Stimulated activated CD8-positive, alpha-beta memory T cell treated with anti-CD3 and anti-CD28 coated beads, Interleukin-12 subunit alpha, Interleukin-12 subunit beta, amount 100 ng/mL, for 4 hours (primary cell): ENCODE measurements at regions not wholly inside any gene's neighbourhood (a gene's known extent, or its start where the extent isn't known, plus 50 kb on each side); places are given as distances from the start of the nearest gene placed in this dataset.

Experiments used
- DNase-seq: peaks from one replicate; pipeline ENCODE4 v3.0.0-alpha.2; 2020; ENCODE audit warnings: low read depth

DNA sequence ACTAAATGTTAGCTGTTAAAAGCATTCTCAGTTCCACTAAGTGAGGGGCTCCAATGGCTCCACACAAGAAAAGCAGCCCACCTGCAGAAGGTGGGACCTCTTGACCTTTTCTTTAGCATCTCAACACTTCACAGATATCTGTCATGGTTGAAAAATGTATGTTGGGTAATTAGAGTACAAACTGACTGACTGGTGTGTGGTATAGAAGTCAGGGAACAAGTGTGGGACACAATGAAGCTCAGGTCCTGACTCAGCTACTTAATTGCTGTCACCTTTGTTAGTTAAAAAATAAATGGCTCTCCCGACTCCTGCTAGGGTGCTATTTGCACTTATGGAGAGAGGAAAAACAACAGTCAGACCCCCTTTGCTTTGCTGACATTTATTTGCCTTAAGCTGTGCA, 299.0 kb downstream of the TTC6 start:
- no peak for DNase-seq

DNA sequence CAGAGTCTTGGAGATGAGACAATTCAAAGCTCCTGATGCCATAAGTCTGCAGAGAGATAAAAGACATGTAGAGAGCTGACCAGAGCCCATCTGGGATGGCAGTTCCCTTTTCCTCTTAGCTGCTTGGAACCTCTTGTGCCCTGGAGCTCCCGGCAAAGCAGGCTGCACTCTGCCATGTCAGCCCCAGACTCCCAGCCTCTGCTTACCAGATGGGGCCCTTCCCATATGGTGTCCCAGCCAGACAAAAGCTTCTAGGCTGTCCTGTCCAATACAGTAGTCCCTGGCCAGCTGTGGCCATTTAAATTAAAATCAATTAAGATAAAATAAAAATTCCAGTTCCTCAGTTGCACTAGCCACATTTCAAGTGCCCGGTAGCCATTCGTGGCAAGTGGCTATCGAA, 303.9 kb downstream of the TTC6 start:
- DNase-seq = no peak

DNA sequence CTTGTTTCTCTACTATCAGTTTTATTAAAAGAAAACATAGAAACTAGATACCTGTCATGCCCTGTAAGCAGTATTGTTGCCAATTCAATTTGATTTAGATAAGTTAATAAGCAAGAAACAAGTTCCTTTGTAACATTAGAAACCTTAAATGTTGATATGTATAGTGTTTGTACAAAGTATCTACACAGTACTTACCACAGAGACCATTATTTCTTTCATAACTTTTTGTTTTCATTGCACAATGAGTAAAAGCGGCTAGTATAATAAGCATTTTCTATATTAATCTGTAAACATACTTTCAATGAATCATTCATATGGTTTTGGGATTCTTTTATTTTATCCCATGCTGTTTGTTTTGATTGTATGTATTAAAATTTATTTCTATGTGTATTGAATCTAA, 305.1 kb downstream of the TTC6 start:
- no peak for DNase-seq

DNA sequence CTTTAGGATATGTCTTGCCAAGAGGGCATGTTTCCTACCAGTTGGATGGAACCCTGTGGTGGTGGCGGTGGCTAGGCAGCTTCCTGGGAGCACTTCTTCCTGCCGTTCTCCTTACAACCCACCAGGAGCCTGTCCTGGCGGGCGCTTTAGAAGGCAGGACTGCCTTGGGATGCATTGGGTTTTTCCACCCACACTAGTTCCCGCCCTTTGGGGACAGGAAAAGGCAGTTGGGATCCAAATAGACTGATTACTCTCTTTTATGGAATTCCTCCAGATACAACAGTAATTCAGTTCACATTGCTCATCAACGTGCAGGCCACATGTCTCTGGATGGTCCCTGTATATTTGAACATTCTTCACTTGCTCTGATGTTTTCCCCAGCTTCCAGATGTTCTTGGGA, 305.7 kb upstream of the SSTR1 start:
- no peak for DNase-seq

DNA sequence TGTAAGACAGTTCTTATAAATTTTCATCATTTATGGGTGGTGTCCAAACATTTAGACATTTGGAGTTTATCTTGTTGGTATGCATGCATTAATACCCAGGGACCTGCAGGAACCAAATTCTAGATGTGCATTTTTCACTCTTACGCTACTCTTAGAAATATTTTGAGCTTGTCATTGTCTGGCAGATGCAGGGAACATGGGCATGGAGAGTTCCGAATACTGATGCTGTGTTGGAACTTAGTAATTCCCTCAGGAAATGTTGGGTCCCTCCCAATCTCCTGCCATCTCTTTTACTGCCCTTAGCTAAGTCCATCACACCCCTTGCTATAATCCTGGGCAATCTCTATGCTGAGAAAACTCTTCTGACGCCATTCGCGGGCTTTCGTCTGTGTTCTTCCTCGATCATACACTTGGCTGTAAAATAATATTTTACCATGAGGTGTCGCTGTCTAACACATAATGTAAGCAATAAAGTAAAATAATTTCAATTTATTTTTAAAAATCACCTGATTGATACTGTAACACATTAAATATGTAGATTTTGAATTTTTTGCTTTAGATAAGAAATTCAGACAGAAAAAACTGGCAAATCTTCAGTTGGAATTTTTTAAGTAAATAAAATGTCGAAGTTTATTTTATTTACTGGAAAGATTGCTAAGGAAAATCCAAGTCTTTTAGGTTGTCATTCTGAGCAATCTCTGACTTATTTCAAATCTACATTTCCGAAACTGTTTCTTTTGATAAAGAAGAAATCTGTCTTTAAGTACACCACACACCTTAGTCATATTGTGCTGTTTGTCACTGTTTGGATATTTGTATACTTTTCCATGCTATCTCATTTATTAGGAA, 304.1 kb upstream of the SSTR1 start:
- DNase-seq = no peak

DNA sequence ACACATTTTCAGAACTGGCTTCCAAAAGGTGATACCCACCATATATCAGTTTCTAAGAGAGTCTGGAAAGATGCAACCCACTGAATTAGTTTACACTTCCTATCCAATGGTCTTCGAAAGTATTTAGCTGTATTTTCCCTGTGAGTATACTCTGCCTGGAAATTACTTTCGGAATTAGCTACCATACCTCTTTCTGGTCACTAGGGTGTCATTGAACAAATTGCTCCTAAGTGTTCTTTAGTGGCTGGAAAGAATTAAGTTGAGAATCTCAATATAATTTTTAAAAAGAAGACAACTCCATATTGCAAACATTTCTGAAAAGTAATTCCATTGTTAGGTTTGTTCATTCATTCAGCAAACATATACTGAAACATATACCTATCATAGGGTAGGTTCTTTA, 283.1 kb upstream of the SSTR1 start:
- DNase-seq = no peak

DNA sequence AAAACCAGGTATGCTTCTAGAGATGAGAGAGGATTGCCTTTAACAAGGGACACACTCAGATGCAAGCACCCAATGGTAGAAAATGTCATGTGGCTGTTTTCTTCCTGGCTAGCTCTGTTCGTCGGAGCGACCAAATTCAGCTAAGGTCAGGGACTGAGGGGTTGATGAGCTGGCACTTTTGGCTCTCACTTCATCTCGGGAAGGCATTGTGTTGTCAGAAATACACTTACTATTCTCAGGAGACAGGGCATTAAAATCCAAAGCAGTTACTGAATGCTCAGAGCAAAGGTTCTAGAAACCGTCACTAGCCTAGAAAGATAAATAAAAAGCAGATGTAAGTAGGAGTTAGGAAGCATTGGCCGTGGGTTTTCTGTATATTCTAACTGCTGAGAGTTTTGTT, 275.7 kb upstream of the SSTR1 start:
- no peak for DNase-seq

DNA sequence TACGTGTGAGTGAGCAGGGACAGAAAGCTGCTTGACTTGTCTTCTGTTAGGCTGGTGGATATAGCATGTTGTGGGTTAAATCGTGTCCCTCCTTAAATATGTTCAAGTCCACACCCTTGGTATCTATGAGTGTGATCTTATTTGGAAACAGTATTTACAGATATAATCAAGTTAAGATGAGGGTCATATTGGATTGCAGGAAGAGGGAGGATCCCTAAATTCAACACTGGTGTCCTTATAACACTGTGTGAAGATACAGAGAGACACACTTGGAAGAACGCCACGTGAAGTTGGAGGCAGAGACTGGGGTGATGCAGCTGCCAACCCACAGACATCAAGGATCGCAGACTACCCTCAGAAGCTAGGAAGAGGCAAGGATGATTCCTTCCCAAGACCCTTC, 275.2 kb upstream of the SSTR1 start:
- DNase-seq = no peak

DNA sequence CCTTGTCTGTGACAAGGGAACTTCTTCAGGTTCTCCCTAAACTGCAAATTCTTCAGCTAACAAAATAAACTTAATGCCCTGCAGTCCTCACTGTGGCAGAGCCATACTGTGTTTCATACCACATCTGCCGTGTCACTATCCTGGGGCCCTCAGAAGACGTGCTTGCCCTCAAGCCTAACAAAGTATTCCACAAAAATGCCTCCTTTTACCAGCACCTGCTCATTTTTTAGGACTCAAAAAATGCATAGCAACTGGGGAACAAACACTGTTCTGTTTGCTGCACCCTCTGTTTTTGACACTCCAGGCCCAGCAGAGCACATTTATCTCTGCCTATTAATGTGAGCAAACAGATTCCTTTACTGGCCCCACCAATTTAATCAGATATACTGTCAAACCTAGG, 270.7 kb upstream of the SSTR1 start:
- DNase-seq = no peak

DNA sequence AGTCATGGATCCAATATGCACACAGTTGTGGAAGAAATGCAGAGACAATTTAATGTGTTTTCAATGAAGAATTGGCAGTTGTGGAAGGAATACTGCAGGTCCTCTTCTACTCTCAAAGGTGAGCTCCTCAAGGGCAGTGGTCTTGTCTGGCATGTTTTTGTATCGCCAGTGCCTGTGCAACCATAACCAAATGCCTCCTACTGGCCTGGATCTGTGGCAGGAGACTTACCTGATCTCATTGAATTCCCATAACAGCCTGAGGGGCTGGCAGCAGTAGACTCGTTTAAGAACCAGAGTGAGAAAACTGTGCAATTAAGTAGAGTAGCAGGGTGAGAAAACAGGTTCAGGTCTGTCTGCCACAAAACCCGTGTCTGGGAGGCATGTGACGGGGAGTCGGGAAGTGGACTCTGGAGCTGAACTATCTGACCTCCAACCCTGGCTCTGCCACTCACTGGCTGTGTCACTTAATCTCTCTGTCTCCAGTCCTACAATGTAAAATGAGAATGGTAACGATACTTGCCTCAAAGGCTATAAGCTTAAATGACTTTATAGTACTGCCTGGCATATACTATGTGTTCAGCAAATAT, 268.2 kb upstream of the SSTR1 start:
- DNase-seq = no peak

DNA sequence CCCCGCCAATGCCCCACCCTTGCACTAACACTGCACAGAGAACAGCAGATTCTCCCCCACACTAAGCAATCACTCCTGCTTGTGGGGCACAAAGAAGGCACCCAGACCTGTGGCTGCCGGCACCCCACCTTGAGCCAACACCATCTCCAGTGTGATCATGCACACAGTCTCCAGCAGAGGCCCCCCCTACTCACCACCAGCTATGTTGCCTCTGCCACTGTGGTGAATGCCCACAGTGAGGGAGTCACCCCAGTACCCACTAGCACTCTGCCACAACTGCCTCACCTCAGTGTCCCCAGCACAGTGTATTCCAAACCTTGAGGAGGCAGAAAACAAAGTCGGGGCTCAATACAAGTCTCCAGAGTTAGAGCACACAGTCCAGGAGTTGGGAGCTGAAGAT, 261.7 kb upstream of the SSTR1 start:
- DNase-seq = no peak

DNA sequence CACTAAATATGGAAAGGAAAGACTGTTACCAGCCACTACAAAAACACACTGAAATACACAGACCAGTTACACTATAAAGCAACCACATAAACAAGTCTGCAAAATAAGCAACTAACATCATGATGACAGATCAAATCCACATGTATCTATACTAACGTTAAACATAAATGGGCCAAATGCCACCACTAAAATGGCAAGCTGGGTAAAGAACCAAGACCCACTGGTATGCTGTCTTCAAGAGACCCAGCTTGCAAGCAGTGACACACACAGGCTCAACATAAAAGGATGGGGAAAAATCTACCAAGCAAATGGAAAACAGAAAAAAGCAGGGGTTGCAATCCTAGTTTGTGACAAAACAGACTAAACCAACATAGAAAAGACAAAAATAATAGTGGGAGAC, 260.9 kb upstream of the SSTR1 start:
- DNase-seq = no peak

DNA sequence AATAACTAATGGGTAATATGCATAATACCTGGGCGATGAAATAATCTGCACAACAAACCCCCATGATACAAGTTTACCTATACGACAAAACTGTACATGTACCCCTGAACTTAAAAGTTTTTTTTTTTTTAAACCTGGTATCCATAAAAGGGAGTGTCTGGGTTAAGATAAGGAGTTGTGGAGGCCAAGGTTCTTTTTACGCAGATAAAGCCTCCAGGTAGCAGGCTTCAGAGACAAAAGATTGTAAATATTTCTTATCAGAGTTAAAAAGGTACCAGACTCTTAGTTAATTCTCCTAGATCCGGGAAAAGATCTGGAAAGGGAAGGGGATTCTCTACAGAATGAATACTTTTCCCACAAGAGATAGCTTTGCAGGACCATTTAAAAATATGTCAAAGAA, 259.4 kb upstream of the SSTR1 start:
- DNase-seq = no peak

DNA sequence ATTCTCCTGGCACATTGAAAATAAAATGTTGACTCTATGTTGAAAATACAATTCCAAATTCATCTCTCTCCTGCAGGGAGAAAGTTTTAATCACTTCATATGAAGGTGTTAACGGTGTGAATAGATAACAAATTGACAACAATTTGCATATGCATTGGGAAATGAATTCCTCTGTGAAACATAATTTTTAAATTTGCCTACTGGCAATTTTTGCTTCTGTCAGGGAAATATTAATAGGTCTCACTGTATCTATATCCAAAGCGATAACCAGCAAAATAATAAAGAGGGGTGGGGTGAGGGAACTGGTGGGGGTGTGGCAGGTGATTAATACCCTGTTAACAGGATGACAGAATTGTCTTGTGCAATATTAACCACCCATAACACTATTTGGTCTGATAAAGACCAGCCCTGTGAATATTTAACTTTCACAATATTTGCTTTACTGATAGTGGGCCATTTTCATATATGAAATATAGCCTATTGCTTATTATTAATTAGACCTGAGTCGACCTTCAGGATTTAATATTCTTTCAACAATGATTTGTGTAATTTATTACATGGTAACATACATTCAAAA, 239.0 kb upstream of the SSTR1 start:
- no peak for DNase-seq

DNA sequence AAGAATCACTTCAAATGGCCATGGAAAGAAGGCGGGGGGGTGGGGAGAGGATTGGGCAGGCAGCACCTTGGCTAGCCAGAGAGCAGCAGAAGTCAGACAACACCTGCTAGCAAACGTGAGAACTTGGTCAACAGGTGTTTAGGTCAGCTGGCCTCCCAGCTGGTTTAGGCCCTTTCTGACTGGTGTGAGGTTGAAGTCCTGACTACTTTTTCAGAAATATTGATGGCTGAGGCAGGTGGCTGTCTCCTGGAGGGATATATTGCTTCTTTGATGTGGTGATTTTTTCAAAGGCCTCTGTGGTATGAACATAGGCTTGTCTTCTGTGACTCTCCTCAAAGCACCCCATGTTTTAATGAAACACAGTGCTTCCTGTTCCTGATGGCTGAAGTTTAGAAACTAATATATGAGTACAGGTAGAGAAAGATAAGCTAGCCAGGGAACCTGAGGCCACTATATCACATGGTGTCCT, 238.2 kb upstream of the SSTR1 start:
- DNase-seq = no peak

DNA sequence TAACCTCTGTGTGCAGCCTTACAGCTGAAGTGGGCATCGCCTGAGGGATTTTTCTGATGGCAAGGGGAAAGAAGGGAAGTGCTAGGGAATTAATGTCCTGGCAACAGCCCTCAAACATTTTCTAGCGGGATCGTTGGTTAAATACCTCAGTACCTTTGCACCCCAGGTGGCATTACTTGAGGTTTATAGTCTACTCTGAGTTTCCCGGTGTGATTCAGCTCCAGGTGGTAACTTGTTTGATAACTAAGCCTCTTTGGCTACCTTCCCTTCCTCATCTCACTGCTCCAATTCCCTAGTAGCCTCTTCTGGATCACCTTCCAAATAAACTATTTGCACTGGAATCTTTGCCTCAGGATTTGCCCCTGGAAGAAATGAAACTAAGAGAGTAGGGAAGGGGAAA, 237.0 kb upstream of the SSTR1 start:
- DNase-seq = no peak

DNA sequence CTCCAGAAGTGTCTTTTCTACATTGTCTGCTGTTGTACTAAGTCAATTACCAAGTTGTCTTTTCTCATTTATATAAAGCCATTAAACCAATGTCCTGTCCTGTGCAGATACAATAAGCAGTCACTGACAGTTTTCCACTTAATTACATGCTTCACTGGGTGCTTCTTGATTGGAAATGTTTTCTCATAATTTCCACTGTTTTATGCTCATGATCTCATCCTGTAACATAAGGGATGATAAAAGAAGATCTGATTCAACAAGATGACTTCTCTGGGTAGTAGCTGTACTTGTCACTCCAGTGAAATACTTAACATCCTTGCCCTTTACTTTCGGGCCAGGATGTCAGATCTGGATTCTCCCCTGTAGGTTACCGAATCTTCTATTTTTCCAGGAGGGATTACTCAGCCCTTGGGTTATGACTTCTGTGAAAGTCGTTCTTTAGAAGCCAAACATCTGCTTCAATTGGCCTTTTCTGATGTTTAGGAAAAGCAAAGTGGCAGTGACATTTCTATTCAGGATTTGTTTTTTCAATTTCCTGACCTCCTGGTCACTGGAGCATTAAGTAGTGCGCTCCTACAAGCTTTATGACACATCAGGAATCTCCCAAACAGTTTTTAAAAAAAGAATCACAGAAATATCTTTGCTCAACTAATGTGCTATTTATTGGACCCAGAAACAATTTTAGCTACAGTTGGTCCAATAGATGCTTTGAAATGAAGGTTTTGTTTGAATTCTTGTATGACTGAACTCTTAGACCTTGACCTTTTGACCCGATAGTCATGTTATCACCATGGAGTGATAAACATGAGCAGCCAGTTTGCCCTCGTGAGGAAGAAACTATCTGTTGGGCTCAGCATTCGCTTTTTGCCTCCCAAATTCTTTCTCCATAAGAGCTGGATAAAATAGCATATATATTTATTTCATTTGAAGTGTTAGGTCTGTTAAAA, 234.5 kb upstream of the SSTR1 start:
- no peak for DNase-seq

DNA sequence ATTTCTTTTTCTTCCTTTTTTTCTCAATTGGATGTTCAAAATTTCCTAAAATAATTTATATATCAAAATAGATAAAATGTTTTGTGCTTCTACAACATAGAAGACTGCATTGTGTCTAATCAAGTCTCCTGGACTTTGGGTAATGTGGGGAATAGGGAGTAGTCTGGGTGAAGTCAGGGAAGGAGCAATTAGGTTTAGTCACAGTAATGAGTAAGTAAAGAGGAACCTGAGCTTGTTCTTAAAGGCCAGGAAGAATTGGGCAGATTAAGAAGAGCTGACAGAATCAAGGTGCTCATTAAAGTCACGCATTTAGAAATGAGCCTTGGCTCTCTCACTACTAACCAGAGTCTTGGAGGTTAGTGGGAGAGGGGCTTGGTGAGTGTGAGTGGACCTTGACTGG, 233.3 kb upstream of the SSTR1 start:
- DNase-seq = no peak

DNA sequence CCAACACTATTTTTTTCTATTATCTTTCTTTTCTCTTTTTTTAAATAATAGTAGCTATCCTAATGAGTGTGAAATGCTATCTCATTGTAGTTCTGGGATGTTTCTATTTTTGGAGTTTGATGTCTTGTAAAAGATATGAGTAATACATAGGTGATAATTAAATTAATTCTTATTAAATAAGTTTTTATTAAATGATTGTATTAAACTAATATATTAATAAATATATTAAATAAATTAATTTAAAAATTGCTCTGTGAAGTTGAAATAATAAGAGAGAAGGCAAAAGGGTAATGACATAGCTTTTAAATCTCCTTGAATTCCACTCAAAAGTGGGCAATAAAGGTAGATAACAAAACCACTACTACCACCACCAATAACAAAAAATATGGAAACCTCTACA, 230.2 kb upstream of the SSTR1 start:
- no peak for DNase-seq

DNA sequence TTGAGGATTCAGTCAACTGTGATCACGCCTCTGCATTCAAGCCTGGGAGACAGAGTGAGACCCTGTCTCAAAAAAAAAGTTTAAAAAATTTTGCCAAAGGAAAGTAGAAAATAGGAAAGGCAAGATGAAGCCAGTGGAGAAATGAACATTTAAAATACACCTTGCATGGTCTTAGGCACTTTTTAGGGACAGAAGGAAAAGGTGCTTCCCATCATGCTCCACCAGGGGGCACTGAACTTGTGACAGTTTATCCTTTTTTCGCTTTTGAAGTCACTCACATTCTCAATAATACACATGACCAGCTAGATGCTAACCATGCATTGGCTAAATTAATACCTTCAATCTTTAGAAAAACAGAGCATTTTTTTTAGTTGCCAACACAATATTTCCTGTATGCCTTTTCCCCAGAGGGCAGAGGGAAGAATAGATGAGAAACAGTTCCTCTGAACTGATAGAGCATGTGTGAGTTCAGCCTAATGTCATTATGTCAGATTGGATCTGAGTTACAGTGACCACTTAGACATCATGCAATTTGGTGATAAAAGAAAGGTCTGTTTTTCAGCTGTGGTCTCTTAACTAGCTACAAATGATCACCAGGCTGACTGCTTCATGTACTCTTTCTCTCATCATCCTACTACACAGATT, 221.8 kb upstream of the SSTR1 start:
- DNase-seq = peak; percentile 1

DNA sequence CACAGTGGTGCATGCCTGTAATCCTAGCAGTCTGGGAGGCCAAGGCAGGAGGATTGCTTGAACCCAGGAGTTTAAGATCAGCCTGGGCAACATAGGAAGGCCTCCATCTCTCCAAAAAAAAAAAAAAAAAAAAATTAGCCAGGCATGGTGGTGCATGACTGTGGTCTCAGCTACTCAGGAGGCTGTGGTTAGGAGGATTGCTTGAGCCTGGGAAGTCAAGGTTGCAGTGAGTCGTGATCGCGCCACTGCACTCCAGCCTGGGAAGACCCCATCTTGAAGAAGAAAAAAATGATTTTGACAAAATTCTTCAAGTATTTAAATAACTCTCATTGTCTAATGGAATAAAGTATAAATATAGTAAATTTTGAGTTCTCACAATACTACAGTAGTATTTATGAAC, 219.2 kb upstream of the SSTR1 start:
- no peak for DNase-seq

DNA sequence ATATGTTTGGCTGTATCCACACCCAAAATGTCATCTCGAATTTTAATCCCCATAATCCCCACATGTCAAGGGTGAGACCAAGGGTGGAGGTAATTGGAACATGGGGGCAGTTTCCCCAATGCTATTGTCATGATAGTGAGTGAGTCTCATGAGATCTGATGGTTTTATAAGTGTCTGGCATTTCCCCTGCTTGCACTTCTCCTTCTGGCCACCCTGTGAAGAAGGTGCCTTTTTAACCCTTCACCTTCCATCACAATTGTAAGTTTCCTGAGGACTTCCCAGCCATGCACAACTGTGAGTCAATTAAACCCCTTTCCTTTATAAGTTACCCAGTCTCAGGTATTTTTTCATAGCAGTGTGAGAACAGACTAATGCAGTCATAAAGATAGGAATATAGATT, 216.7 kb upstream of the SSTR1 start:
- DNase-seq = no peak
